Spleen (tissue), 11 donors: ENCODE measurements at regions not wholly inside any gene's neighbourhood (a gene's known extent, or its start where the extent isn't known, plus 50 kb on each side); places are given as distances from the start of the nearest gene placed in this dataset.

ENCODE experiments used
- DNase-seq: peaks from one replicate; pipeline ENCODE4 v3.0.0-alpha.2; 2020
- H3K27ac ChIP-seq, 8 donors: fragments of 200-600 bp; sonication (generic) in 7 of 8; 1 replicate in 4 of 8; 2 replicates in 4 of 8; pipeline versions ENCODE4 v1.5.0 to v1.8.0; 2016 to 2021; ENCODE audit warnings: inconsistent platforms in 4 of 8, mild to moderate bottlenecking in 4 of 8, moderate library complexity in 1 of 8
- H3K27me3 ChIP-seq, 7 donors: fragments of 200-600 bp; sonication (generic) in 6 of 7; replicated peaks in 1 of 7; 1 replicate in 4 of 7; 2 replicates in 3 of 7; pipeline versions ENCODE4 v1.5.0 to v1.8.0; 2016 to 2021; ENCODE audit warnings: inconsistent platforms in 3 of 7, mild to moderate bottlenecking in 1 of 7
- H3K36me3 ChIP-seq, 6 donors: fragments of 200-600 bp; sonication (generic) in 5 of 6; 1 replicate in 4 of 6; 2 replicates in 2 of 6; pipeline versions ENCODE4 v1.5.0 to v1.8.0; 2016 to 2021; ENCODE audit warnings: inconsistent platforms in 2 of 6
- H3K4me1 ChIP-seq, 6 donors: fragments of 200-600 bp; sonication (generic) in 5 of 6; 1 replicate in 3 of 6; 2 replicates in 3 of 6; pipeline versions ENCODE4 v1.5.0 to v1.8.0; 2016 to 2021; ENCODE audit warnings: inconsistent platforms in 3 of 6
- H3K4me3 ChIP-seq, 8 donors: fragments of 200-600 bp; sonication (generic) in 7 of 8; 1 replicate in 4 of 8; 2 replicates in 4 of 8; pipeline versions ENCODE4 v1.5.0 to v1.8.0; 2016 to 2021; ENCODE audit warnings: inconsistent platforms in 4 of 8, mild to moderate bottlenecking in 4 of 8, moderate library complexity in 2 of 8
- H3K9me3 ChIP-seq, 8 donors: fragments of 200-600 bp; sonication (generic) in 7 of 8; 1 replicate in 4 of 8; 2 replicates in 4 of 8; pipeline versions ENCODE4 v1.5.0 to v1.8.0; 2016 to 2021; ENCODE audit warnings: inconsistent platforms in 4 of 8
- CTCF ChIP-seq, 11 experiments: fragments of 200-600 bp in 7 of 11; fragments of 450-650 bp in 4 of 11; sonication (generic) in 4 of 11; IDR thresholded peaks in 8 of 11; conservative IDR thresholded peaks in 3 of 11; 1 replicate in 7 of 11; 2 replicates in 4 of 11; pipeline versions ENCODE4 v1.4.0 to v1.8.0; 2016 to 2021; ENCODE audit warnings: antibody characterized with exemption in 11 of 11, inconsistent platforms in 4 of 11, mild to moderate bottlenecking in 1 of 11
- POLR2A ChIP-seq, 3 donors: fragments of 450-650 bp; IDR thresholded peaks; one replicate each; pipeline ENCODE4 v1.5.1; 2017; ENCODE audit warnings: antibody characterized with exemption in 3 of 3, mild to moderate bottlenecking in 1 of 3
- POLR2AphosphoS5 ChIP-seq, 3 donors: sonication (generic); formaldehyde crosslinking; IDR thresholded peaks; one replicate each; pipeline ENCODE4 v1.5.1; 2017; ENCODE audit warnings: antibody characterized with exemption in 3 of 3
- WGBS, 5 donors: extraction: QIAGEN DNeasy Blood & Tissue Kit in 3 of 5; methylation state at CpG; one replicate each; pipeline versions ENCODE4 v1.1.5 to v1.1.7; 2013 to 2018; 5-methylcytosine and 5-hydroxymethylcytosine counted together
- intact Hi-C: fragments of 100-400 bp; cut with DNase I; formaldehyde crosslinking; loops from one replicate; pipeline ENCODE4 v1.15.0; 2023; ENCODE audit warnings: low total_unique reads
- donor health status: healthy with polysubstance abuse.
- donor health status: DM: no; HTN: no; CAD: no; lungs with moderate emphysema.
- donor health status: DM: no; HTN: no; CAD: no.
- donor health status: Bipolar disorder and iron deficiency.
- donor health status: healthy.
- donor health status: DM: no; HTN: no; CAD: no.
- donor health status: DM: yes; HTN: yes; CAD: no.

GRCh38 chr14:48943913-48944312 is 642.3 kb downstream of the RPS29 start:
- no peak for DNase-seq
- intact Hi-C loops, result no loop called here
- H3K4me3 ChIP-seq, result no peak overlapping the region
- TF ChIP-seq CTCF (IDR thresholded peaks at IDR 0.05 in 8 of 11, conservative IDR thresholded peaks at IDR 0.05 in 3 of 11) (no peak), POLR2AphosphoS5 (IDR thresholded peaks at IDR 0.05) (no peak), POLR2A (IDR thresholded peaks at IDR 0.05) (no peak)
- no peaks in the 10 kb centered on the region for H3K27me3 ChIP-seq
- no peaks in the 10 kb centered on the region for H3K4me1 ChIP-seq
- H3K36me3 ChIP-seq, result no peaks in the 10 kb centered on the region
- H3K27ac ChIP-seq, result no peak overlapping the region
- 76 to 86% (median 85%) methylated on average over 4 of the region's 4 CpGs for WGBS, 5 donors
- no peaks in the 10 kb centered on the region for H3K9me3 ChIP-seq

- 41 to 76% (median 65%) methylated on average over 10 of the region's 10 CpGs for WGBS, 5 donors
- no peak for DNase-seq
- TF ChIP-seq CTCF (IDR thresholded peaks at IDR 0.05 in 8 of 11, conservative IDR thresholded peaks at IDR 0.05 in 3 of 11) (no peak), POLR2AphosphoS5 (IDR thresholded peaks at IDR 0.05) (no peak), POLR2A (IDR thresholded peaks at IDR 0.05) (no peak)
- Histone ChIP-seq H3K4me1 (peaks cover 0 to 6% (median 0%) of the 10 kb centered on the region in 6 donors), H3K27me3 (no peaks in the 10 kb centered on the region), H3K9me3 (no peaks in the 10 kb centered on the region), H3K27ac (no peak overlapping the region), H3K36me3 (no peaks in the 10 kb centered on the region), H3K4me3 (no peak overlapping the region)
- intact Hi-C loops, result no loop called here
Measured at GRCh38 chr14:48937541-48938195, 648.5 kb downstream of the RPS29 start.

- H3K4me1 ChIP-seq, result peaks cover 0 to 6% (median 0%) of the 10 kb centered on the region in 6 donors
- intact Hi-C loops, result no loop called here
- H3K36me3 ChIP-seq, result no peaks in the 10 kb centered on the region
- H3K9me3 ChIP-seq, result no peaks in the 10 kb centered on the region
- no peak for TF ChIP-seq POLR2AphosphoS5 (IDR thresholded peaks at IDR 0.05)
- no peak for TF ChIP-seq POLR2A (IDR thresholded peaks at IDR 0.05)
- no peak for TF ChIP-seq CTCF (IDR thresholded peaks at IDR 0.05 in 8 of 11, conservative IDR thresholded peaks at IDR 0.05 in 3 of 11)
- no peak for DNase-seq
- H3K4me3 ChIP-seq, result no peak overlapping the region
- WGBS, 5 donors, result 41 to 68% (median 64%) methylated on average over 1 of the region's 1 CpG
- H3K27me3 ChIP-seq, result no peaks in the 10 kb centered on the region
- H3K27ac ChIP-seq, result no peak overlapping the region
Measured at GRCh38 chr14:48936849-48937248, 649.3 kb downstream of the RPS29 start.

- Histone ChIP-seq H3K4me3 (no peak overlapping the region), H3K27me3 (no peaks in the 10 kb centered on the region), H3K9me3 (no peaks in the 10 kb centered on the region), H3K4me1 (peaks cover 0 to 6% (median 0%) of the 10 kb centered on the region in 6 donors), H3K27ac (no peak overlapping the region), H3K36me3 (no peaks in the 10 kb centered on the region)
- intact Hi-C loops, result no loop called here
- DNase-seq, result no peak
- WGBS, 5 donors, result 68 to 81% (median 72%) methylated on average over 2 of the region's 2 CpGs
- TF ChIP-seq POLR2AphosphoS5 (IDR thresholded peaks at IDR 0.05) (no peak), POLR2A (IDR thresholded peaks at IDR 0.05) (no peak), CTCF (IDR thresholded peaks at IDR 0.05 in 8 of 11, conservative IDR thresholded peaks at IDR 0.05 in 3 of 11) (no peak)
Measured at GRCh38 chr14:48936362-48936761, 649.8 kb downstream of the RPS29 start.
